GM18868 (cell line): ENCODE measurements at regions not wholly inside any gene's neighbourhood (a gene's known extent, or its start where the extent isn't known, plus 50 kb on each side); places are given as distances from the start of the nearest gene placed in this dataset.

Experiments
- ATAC-seq: cut with Tn5 transposase; IDR thresholded peaks from one replicate; pipeline ENCODE4 v1.9.1; 2021; ENCODE audit warnings: mild to moderate bottlenecking, moderate library complexity; ENCODE audit not compliant: unreplicated experiment

DNA sequence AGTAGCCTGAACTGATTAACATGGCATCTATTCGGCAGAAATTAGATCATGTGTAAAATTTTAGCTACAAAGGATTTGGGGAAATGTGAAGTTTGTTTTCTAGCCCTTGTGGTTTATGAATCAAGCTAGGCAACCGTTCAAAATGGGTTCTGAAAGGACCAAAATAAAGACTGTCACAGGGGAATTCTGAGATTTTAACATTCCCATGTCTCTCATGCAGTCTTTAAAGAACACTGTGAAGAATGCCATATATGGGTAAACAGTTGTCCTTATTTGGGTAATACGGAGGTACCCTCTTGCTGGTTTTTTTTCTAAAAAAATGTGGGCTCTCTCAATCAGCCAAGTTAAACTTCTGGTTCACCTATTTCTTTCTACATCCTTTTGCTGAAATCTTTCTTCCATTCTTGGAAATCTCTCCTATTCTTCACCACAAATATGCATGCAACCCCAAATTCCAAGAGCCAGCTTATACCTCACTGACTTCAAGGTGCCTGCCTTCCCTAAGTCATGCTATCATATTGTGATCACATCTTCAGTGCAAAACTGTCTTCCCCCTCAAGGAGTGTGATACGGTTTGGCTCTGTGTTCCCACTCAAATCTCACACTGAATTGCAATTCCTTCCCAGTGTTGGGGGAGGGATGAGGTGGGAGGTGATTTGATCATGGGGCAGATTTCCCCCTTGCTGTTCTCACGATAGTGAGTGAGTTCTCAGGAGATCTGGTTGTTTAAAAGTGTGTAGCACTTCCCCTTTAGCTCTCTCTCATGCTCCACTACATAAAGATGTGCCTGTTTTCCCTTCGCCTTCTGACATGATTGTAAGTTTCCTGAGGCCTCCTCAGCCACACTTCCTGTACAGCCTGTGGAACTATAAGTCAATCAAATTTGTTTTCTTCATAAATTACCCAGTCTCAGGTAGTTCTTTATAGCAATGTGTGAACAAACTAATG is 308.7 kb downstream of the TTLL7 start:
- ATAC-seq: peak; percentile 61

DNA sequence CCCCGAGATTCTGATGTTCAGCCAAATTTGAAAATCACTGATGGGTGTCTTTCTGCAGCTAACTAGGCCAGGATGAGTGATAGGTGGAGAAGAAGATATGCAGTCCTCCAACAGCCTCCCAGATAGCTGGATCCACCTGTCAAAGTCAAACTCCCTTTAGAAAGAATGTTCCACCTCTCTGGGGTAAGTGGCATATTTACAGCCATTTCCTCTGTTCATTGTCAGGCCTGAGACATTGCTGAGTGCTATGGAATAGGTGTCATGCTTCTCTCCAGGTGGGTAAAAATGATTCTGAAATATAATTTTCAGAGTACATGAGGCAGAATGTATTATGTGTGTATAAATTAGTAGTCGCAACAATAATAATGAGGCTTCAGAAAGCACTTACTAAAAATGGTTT is 316.8 kb downstream of the TTLL7 start:
- ATAC-seq: no peak

DNA sequence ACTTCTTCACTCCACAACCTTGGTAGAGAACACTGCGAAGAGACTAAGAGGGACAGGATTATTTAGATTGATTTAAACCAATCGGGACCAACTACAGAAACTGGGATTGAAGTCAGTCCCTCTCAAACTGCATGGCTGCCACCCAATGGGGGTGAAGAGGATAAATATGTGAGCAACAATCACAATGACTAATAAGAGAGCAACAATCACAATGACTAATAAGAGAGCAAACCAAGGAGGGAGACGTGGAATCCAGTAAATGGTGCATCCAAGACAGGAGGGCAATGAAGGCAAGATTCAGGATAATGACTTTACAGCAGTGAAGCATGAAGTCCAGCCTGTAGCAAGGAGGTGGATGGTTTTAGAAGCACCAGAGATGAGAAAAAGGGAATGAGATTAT is 322.8 kb downstream of the TTLL7 start:
- ATAC-seq: no peak

DNA sequence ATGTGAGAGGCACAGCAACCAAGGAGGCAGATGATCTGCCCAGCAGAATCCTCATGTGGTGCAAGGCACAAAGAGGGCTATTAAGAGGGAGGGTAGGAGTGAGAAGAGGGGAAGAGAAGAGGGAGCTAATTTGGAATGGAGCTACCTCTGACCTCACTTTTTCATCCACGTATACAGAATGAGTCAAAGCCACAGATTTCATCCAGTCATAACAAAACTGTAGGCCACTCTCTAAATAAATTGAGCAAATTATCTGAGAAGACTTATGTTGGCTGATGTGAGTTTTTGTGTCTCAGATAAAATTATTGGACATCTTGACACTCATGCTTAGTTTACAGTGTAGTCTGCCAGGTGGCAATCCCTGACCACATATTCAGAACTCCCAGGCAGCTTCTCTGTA is 325.6 kb downstream of the TTLL7 start:
- ATAC-seq: peak; percentile 79

DNA sequence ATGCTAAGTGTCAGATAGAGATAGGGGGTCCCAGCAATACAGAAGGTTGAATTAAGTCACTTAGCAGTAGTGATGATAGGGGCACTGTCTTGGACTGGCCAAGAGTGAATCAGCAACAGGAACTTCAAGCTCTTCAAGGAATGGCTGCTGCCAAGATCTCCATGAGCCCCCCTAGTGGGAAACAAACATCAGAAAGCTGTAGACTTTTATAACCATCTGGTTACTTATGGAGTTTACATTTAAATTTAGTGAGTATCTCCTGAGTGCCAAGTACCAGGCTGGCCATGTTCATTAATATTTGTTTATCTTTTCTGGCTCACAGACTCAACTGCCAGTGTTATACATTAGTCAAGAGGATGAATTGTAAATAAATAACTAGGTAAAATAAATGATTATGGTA is 327.3 kb downstream of the TTLL7 start:
- ATAC-seq: no peak

DNA sequence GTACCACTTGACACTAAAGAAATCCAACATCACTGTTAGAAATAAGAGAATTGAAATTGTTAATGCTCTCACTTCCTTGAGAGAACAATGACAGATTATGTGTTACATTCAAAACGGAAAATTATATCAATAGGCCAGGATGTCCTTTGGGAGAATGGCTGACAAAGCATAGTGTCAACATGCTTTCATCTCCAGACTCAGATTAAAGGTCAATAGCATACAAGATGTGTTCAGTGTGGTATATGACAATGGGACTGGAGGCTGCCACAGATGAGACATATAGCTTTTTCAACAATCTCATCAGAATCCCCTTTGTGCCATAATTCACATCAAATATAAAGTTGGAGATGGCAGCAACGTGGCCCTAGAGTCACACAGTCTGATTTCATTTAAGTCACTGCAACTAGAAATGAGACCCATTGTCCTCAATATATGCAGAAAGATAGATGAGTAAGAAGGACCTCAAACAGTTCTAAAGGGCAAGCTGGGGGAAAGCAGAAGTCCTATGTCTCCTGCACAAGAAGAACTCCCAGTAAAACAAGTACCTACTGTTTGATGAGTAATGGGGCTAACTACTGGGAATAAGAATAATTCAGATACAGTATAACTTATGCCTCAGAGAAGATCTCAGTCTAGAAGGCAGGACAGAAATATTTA is 327.9 kb downstream of the TTLL7 start:
- peak; percentile 36 for ATAC-seq

DNA sequence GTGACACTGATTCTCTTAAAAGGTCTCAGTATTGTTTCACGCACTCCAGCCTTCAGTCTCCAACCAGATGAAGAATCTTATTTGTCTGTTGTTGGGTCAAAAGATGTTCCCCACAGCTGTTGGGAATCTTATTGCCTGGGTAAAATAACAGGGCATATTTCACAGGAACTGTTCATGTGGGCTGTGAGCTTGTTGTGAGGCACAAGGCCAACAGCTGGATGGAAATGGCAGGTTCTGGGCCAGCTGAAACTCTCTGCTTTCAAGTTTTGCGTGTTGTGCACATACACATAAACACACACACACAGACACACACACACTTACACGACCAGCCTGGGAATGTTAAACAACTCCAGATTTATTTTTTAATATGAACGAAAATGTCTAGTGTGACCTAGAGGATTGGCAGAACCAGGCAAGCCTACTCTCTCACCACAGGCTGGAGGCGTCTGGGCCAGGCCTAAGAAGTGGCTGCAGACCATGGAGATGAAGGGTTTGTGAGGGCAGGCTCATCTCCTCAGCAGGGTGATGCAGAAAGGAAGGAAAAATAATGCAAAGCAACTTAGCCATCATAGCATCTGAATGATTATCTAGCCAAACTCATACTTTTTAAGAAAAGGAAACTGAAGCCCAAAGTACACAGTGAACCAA is 357.0 kb downstream of the TTLL7 start:
- ATAC-seq: no peak

DNA sequence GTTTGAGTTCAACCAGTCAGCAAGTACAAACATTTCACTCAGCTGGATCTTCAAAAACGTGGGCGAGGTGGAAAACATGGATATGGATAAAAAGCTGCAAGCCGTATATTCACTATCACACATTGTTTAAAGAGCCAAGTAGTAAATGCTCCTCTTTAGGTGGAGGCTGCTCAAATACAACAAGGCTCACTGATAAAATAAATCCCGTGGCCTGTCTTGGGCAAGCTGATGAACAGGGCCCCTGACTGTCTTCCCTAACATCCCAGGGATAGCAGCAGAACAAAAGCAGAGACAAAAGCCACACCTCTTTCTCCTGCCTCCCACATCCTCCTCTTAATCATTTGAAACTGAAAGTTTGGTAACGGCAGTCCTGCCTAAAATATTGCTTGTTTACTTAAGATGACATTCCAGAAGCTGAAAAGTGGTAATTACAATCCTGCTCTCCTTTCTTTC is 357.7 kb downstream of the TTLL7 start:
- no peak for ATAC-seq

DNA sequence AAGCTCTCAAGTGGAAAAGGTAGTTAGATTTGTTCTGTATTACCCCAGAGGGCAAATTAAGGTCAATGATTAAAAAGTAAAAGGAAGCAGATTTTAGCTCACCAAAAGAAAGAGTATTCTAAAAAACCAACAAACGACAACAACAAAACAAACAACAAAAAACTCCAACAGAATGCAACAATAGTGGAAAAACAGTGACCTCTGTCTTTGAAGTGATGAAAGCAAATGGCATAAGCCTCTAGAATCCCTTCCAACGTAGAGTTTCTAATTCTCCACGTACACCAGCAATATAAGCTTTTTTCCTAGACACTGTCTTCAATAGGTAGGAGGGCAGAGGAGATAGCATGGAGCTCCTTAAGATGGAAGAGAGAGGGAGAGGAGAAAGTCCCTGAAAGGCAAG is 359.1 kb downstream of the TTLL7 start:
- ATAC-seq: no peak

DNA sequence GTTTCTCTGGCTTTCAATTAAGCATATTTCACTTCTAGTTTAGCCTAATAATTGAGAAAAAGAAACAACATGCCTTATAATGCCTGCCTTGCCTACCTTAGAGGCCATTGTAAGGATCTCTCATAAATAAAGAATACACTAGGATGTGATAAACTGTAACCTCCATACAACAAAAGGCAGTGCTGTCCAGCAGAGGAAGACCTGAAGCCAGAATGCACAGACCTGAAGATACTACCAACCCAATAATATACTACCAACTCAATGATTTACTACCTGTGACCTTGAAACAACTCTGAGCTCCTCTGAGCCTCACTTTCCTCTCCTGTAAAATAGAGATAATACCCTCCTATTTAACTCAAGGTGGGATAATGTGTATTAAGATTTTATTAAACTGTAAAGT is 361.3 kb downstream of the TTLL7 start:
- ATAC-seq: no peak

DNA sequence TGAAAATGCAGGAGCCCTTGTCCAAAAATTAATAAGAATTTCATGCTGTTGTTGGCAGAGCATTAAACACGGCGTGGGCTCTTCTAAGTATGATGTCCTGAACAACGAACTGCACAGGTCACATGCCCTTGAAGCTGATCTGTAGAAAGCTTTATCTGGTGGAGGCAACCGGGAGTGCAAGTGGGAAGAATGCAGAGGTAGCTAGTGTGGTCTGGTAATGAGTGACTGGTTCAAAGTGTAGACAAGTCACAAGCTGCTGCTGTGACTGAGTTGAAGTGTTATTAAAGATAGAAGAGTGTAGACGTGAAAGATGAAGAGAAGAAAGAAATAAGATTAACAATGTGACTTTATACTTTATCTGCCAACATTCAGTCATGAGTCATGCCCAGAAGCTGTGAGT is 361.9 kb downstream of the TTLL7 start:
- ATAC-seq: no peak

DNA sequence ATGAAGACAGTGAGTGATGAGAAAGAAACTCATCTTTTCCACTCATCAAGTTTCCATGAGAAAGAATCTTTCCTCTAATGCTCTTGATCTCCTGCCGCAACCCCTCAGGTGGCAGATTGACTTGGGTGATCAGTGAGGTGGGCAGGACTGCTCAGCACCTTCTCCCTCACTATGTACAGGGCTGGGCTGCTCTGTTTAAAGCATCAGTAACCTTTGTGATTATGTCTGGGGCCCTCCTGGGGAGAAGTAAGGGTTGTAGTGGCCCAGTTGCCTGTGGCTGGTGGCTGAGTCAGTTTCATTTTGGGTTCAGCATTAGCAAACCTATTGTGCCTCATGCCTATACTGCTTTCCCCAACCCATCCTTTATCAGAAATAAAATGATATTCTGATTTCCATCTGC is 366.0 kb downstream of the TTLL7 start:
- ATAC-seq: no peak

DNA sequence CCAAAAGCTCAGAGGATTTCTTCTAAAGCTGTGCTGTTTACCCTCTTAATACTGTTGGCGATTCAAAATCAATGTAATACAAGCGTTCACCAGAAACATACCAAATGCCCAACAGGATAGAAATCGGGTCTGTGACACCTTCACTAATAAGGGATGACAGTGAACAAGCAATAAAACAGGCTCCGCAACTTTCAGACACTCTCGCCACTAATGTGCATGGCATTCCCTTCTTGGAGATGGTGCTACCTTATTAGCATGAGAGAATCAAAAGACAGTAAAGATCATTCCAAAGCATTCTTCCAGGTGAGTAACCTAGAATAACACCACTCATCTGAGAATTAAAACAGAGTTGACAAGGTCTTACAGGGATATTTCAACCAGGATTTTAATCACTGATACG is 367.1 kb downstream of the TTLL7 start:
- ATAC-seq: no peak

DNA sequence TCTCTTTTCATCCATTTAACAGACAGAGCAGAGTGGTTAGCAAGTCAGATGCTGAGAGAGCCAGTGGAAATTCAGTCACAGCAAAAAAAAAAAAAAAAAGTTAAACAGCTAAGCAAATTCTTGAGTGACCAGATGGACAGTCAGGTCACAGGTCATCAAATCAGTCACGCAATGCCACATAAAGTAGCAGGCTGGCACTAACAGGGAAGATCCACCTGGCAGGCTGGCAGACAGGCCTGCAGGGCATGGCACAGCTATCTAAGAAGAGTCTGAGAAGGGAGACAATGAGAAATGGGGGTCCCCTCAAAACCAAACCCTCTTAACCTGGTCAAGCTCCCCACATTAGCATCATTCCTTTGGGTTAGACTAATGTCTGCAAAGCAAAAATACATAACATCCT is 371.9 kb downstream of the TTLL7 start:
- no peak for ATAC-seq

DNA sequence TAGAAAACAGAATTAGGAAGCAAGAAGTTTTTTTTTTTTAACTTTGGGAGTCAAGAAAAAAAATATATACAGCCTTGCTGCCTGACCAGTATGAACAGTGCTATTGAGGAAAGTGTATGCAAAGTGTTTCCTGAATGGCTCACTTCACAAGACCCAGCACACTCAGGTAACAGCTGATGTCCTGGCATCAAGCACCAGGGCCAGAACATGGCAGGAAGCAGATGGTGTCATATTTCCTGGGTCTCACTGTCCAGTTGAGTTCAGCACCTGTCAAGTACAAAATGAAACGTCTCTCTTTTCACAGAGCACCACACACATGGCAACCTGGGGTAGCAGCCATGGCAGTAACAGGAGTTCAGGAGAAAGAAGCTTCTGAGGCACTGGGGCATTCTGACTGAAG is 372.3 kb downstream of the TTLL7 start:
- ATAC-seq: peak; percentile 61

DNA sequence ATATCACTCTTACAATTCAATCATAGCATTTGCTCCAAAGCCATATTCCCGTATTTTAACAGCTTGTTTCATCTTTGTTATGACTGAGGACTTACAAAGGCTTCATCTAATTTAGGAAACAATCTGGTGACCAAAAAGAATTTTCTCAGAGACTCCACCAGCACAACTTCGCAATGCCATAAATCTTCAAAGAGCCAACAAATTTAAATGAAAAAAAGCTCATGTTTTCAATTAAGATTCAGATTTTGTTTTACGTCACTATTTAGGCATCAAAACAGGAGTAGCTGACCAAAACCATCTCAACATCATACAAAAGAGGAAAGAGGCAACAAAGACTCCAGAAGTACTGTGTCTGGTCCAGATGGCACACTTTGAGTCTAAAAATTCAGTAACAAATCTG is 373.3 kb downstream of the TTLL7 start:
- no peak for ATAC-seq

DNA sequence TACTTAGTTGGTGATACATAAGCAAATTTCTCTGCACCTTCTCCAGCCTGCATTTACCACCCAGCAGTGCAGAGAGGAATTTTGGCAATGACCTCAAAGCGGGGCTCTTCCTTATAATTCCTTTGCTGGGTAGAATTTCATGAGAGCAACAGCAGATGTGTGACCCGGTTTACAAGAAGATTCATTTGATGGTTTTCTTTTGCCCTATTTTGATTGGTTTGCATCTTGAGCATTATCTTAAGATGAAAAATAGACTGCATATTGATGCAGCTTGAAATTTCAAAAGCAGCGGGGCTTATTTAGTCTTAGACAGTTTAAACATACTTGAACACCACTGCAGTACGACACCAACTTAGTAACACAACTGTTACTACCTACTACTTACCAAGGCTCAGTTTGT is 378.9 kb downstream of the TTLL7 start:
- no peak for ATAC-seq

DNA sequence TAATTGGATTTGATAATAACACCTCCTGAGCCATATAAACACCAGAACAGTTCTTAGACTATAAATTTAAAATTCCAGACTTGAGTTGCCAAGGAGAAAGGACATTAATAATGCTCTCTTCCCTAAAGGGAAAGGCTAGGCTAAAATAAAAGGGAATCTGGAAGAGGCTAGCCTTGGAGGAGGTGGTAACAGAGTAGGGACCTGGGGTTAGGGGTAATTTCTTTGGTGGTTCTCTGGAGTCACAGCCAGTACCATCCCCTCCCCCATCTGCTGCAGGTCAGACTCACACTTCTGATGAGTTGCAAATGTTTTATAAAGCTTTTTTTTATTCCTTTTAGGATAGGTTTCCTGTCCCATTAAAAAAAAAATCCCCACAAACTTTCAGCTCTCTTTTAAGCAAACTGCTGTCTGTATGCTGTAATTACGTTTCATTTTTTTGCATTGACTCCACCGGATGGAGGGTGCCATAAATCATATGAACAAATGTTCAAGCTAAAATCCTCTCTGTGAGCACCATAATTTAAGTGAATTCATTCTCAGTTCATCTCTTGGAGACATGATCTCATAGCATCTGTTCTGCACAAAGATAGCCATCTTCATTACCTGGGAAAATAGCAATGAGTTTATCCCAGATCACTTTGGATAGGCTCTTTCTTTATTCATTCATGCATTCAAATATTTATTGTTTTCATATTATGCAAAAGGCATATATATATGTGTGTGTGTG is 379.6 kb downstream of the TTLL7 start:
- no peak for ATAC-seq

DNA sequence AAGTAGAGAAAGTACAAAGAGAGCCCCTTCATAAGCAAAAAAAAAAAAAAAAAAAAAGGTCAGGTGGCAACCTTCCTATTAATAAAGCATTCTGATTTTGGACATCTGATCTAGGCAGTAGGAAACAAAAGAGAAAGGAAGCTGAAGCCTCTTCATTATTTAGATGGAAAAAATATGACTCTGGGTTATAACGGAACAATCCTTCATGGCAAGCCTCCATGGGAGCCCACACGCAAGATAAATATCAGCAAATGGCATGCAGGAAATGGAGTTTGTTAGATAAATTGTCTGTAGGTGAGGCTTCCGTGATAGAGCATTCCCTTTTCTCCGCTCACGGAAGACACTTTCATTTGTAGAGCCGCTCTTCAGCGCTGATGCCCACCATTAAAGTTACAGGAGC is 381.0 kb downstream of the TTLL7 start:
- ATAC-seq: no peak

DNA sequence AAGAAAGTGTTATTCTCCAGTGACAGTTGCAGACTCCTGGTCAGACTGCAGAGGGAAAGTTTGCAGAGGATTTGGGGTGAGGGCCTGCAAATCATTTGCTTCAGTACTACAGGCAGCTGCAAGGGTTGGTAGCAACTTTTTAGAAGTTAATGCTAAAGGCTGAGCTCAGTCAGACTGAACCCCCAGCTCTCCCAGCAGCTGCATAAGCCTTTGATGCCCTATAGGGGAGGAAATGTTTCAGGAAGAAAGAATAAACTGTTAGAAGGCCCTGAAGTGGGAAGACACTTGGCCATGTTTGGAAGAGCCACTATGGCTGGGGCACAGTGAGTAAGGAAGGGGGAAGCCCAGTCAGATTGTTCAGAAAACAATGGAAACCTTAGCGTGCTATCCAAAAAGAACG is 383.6 kb downstream of the TTLL7 start:
- ATAC-seq: no peak

DNA sequence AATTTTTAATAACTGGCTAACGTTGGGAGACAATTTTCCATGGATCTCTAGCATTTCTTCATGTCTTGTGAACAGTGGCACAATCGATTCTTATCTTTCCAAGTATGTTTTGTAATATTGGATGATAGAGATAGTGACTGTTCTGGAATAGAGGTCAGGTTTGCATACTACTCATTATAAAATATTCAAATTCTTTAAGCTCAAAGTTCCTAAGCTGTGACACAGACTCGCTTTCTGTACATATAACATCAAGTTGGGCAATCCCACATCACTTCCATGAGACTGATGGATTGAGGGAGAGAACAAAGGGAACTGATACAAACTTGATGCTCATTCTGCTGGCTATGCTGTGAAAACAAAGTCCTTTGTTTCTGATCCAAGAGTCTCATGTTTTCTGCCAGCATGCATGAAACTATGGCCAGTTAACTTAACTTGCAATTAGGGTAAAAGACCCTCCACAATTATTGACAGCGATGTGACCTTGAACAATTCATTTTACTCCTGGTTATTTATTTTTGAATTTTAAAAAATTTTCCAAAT is 392.4 kb downstream of the TTLL7 start:
- no peak for ATAC-seq
